ENCODE measurements at regions not wholly inside any gene's neighbourhood (a gene's known extent, or its start where the extent isn't known, plus 50 kb on each side); places are given as distances from the start of the nearest gene placed in this dataset.
"Not testable (repeated sequence)": the region's sequence is repeated elsewhere in the genome, so short reads cannot be mapped to it uniquely, and the experiment has no call there.

DNA sequence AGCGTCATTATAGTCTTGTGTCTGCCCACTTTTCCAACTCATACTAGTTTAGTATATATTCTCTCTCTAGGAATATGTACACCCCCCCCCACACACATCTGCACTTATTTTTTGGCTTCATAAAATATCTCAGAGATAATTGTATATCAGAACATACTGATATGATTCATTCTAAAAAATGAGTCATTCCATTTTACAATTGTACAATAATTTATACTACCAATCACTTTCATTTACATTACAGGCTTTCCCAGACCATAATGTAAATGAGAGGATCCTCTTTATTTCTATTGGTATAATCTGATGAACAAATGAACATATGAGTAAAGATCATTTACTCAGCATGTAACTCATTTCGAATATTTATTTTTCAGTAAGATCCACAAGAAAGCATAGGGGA is 1842.9 kb upstream of the C9orf72 start:
- no peaks in the 10 kb centered on the region for H3K36me3 Mint-ChIP-seq (ENCODE audit: unreplicated experiment)
- no peaks in the 10 kb centered on the region for H3K27me3 Mint-ChIP-seq (ENCODE audit: unreplicated experiment)
- H3K27ac Mint-ChIP-seq (ENCODE audit: unreplicated experiment), result no peak overlapping the region
- no peak for DNase-seq
- H3K9me3 Mint-ChIP-seq (ENCODE audit: unreplicated experiment), result no peaks in the 10 kb centered on the region
- no peak overlapping the region for H3K4me3 Mint-ChIP-seq (ENCODE audit: unreplicated experiment)
- H3K4me1 Mint-ChIP-seq (ENCODE audit: low read depth, unreplicated experiment), result no peaks in the 10 kb centered on the region
- no peak for TF ChIP-seq CTCF (IDR thresholded peaks at IDR 0.05; ENCODE audit: partially characterized antibody, unreplicated experiment)

DNA sequence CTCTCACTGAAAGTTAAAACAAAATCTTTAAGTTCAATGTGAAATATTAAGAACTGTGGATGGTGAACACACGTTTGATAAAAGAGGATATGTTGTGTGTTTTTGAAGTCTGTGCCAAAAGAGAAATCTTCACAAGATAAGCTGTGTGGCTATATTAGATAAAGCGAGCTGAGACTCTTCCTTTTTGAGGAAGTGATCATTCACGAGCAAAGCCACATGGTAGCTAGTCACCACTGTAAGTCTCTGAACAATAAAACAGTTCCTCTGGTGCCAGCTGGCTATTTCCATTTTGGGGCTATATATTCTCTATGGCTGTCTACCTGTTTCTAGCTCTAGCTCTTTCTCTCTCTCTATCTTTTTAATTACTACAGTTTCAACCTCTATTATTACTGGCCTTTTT is 1849.2 kb upstream of the C9orf72 start:
- no peak for TF ChIP-seq CTCF (IDR thresholded peaks at IDR 0.05; ENCODE audit: partially characterized antibody, unreplicated experiment)
- no peaks in the 10 kb centered on the region for H3K4me1 Mint-ChIP-seq (ENCODE audit: low read depth, unreplicated experiment)
- no peaks in the 10 kb centered on the region for H3K9me3 Mint-ChIP-seq (ENCODE audit: unreplicated experiment)
- H3K36me3 Mint-ChIP-seq (ENCODE audit: unreplicated experiment), result no peaks in the 10 kb centered on the region
- no peak overlapping the region for H3K27ac Mint-ChIP-seq (ENCODE audit: unreplicated experiment)
- DNase-seq, result no peak
- H3K27me3 Mint-ChIP-seq (ENCODE audit: unreplicated experiment), result no peaks in the 10 kb centered on the region
- H3K4me3 Mint-ChIP-seq (ENCODE audit: unreplicated experiment), result no peak overlapping the region

- Mint-ChIP-seq H3K4me1 (ENCODE audit: low read depth, unreplicated experiment) (no peaks in the 10 kb centered on the region), H3K4me3 (ENCODE audit: unreplicated experiment) (no peak overlapping the region), H3K9me3 (ENCODE audit: unreplicated experiment) (peaks cover 2% of the 10 kb centered on the region), H3K27me3 (ENCODE audit: unreplicated experiment) (peaks cover 5% of the 10 kb centered on the region), H3K36me3 (ENCODE audit: unreplicated experiment) (no peaks in the 10 kb centered on the region), H3K27ac (ENCODE audit: unreplicated experiment) (no peak overlapping the region)
- TF ChIP-seq CTCF (IDR thresholded peaks at IDR 0.05; ENCODE audit: partially characterized antibody, unreplicated experiment), result no peak
- DNase-seq, result no peak
These were observed 1858.9 kb upstream of the C9orf72 start for GRCh38 chr9:29432191-29432590.

DNA sequence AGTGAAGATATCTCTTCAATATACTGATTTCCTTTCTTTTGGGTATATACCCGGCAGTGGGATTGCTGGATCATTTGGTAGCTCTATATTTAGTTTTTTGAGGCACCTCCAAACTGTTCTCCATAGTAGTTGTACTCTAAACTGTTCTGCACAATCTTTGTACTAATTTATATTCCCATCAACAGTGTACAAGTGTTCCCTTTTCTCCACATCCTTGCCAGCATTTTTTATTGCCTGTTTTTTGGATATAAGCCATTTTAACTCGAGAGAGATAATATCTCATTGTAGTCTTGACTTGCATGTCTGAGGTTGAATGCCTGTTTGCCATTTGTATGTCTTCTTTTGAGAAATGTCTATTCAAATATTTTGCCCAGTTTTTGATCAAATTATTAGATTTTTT is 1859.4 kb upstream of the C9orf72 start:
- not testable (repeated sequence) for H3K4me1 Mint-ChIP-seq (ENCODE audit: low read depth, unreplicated experiment); H3K36me3 Mint-ChIP-seq (ENCODE audit: unreplicated experiment); H3K27ac Mint-ChIP-seq (ENCODE audit: unreplicated experiment); H3K27me3 Mint-ChIP-seq (ENCODE audit: unreplicated experiment); H3K4me3 Mint-ChIP-seq (ENCODE audit: unreplicated experiment); DNase-seq; H3K9me3 Mint-ChIP-seq (ENCODE audit: unreplicated experiment)

DNA sequence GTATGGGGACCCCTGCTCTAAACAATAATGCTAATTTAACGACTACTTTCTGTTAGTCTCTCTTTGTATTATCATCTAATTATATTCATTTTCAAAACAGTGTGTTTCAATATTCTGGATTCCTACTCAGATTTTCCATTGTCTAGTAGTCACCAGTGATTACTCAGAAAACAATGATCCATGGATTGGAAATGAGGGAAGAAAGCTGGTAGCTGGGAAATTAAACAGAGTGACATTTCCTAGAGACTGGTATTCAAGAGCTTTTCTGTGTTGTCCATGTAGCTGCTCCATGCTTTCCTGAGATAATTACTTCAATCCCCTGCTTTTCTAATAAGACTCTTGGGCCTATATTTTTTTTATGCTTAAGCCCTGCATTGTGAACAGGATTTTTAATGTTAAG is 1862.1 kb upstream of the C9orf72 start:
- Mint-ChIP-seq H3K27me3 (ENCODE audit: unreplicated experiment) (peaks cover 5% of the 10 kb centered on the region), H3K4me1 (ENCODE audit: low read depth, unreplicated experiment) (no peaks in the 10 kb centered on the region), H3K27ac (ENCODE audit: unreplicated experiment) (no peak overlapping the region), H3K4me3 (ENCODE audit: unreplicated experiment) (no peak overlapping the region), H3K9me3 (ENCODE audit: unreplicated experiment) (peaks cover 2% of the 10 kb centered on the region), H3K36me3 (ENCODE audit: unreplicated experiment) (no peaks in the 10 kb centered on the region)
- TF ChIP-seq CTCF (IDR thresholded peaks at IDR 0.05; ENCODE audit: partially characterized antibody, unreplicated experiment), result no peak
- DNase-seq, result no peak

DNA sequence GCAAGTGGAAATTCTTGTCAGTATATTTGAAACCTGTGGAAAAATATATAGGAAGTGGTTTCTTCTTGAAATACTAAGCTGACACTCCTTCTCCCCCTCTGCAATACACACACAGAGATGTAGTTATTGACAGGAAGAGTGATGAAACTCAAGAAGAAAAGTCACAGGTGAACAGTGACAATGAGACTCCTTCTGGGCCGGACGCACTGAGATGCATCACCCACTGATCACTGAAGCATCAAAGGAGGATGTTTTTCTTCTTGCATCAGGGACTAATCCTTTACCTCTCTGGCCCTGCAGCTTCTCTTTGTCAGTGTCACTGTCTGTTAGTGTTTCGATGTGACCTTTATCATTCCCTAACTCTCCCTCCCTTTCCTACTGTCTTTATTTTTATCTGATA is 1864.2 kb upstream of the C9orf72 start:
- no peak overlapping the region for H3K4me3 Mint-ChIP-seq (ENCODE audit: unreplicated experiment)
- no peaks in the 10 kb centered on the region for H3K36me3 Mint-ChIP-seq (ENCODE audit: unreplicated experiment)
- no peak for TF ChIP-seq CTCF (IDR thresholded peaks at IDR 0.05; ENCODE audit: partially characterized antibody, unreplicated experiment)
- DNase-seq, result no peak
- no peak overlapping the region for H3K27ac Mint-ChIP-seq (ENCODE audit: unreplicated experiment)
- H3K4me1 Mint-ChIP-seq (ENCODE audit: low read depth, unreplicated experiment), result no peaks in the 10 kb centered on the region
- H3K27me3 Mint-ChIP-seq (ENCODE audit: unreplicated experiment), result peaks cover 5% of the 10 kb centered on the region
- H3K9me3 Mint-ChIP-seq (ENCODE audit: unreplicated experiment), result no peaks in the 10 kb centered on the region
